ENCODE measurements at regions not wholly inside any gene's neighbourhood (a gene's known extent, or its start where the extent isn't known, plus 50 kb on each side); places are given as distances from the start of the nearest gene placed in this dataset.
"Not testable (repeated sequence)": the region's sequence is repeated elsewhere in the genome, so short reads cannot be mapped to it uniquely, and the experiment has no call there.

DNA sequence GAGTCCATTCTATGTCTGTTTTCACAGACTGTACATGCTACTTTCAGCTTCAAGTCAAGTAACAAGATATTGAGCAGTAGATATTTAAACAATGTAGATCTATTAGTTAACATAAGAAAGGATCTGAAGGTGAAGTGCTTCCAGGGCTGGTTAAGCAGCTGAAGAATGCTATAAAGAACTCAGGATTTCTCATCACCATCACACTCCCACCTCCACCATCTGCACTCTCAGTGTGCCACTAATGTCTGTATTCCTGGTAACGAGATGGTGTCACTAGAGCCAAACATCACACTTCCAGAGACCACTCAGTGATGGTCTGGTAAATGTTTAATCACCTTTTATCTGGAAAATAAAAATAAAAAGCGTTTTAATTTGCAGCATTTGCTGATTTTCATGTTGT is 224.0 kb upstream of the FERD3L start:
- DNase-seq: no peak

DNA sequence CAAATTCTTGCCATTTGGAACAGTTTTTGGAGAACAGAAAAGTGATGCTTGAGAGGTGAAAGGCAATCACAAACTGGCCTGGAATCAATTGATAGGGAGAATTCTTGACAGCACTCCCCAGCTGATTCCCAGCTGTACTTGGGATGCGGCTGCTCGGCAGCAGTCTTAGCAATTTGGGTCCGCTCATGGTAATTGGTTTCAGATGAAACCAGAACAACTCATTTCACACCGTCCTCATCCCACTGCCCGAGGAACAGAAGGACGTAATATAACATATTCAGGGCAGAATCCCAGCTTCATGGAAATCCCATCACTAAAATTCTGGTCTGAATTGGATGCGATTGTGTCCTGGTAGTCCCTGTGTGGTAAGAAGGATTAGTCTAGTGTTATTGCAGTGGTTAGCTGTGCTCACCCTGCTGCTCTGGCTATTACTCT is 223.3 kb upstream of the FERD3L start:
- DNase-seq: no peak

DNA sequence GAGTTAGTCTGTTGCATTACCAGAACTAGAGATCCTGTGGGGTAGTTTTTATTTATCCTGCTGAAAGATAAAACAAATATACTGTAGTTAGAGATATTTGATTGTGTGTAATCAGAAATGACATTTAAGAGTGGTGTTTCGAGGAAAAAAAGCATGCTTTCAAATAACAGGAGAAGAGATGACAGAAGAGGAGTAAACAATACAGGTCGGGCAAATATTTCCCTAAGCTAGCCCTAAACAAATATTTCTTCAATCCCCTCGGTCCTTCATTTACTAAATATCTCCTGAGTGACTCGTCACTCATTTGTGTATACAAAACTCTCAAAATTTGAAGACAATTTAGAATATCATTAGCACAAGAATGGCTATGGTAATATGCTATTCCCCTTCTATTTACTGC is 219.7 kb upstream of the FERD3L start:
- no peak for DNase-seq

DNA sequence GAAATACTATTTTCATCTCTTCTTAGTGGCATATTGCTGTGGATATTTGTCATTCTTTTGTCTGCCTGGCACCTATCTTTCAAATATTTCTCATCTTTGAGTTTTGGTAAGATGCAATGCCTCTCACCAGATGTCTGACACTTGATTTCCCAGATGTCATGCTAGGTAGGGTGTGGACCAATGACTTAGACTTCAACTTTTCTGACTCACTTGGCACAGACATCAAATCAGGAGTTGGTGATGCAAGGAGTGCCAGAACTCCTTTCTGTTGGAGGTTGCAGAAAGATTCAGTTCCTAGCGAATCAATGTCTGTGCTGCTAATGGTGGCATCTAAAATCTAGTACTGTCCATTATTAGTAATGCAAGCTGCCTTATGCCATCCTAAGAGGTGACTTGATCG is 216.9 kb upstream of the FERD3L start:
- no peak for DNase-seq

DNA sequence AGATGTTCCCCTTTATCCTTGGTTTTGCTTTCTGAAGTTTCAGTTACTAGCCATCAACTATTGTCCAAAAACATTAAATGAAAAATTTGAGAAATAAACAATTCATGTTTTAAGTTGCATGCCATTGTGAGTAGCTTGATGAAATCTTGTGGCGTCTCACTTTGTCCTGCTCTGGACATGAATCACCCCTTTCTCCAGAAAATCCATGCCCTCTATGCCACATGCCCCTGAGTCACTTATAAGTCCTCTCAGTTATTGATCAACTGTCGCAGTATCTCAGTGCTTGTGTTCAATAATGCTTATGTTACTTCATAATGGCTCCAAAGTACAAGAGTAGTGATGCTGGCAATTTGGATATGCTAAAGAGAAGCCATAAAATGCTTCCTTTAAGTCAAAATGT is 208.0 kb upstream of the FERD3L start:
- no peak for DNase-seq

DNA sequence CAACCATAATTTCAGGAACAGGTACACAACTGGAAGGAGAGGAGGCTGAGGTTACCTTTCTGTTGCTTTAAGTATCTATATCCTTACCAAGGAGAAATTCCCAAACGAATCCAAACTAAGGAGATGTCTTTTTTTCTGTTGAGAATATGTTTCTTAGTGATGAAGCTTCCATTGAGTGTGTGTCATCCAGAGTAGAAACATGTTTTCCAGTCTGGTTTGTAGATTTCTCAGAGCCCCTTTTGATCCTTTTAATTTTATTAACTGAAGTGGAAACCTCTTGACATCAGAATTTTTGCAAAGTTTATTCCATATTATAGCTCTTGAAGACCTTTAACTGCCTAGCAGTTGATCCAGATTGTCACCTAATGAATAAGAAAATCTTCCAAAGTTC is 207.1 kb upstream of the FERD3L start:
- DNase-seq: no peak

DNA sequence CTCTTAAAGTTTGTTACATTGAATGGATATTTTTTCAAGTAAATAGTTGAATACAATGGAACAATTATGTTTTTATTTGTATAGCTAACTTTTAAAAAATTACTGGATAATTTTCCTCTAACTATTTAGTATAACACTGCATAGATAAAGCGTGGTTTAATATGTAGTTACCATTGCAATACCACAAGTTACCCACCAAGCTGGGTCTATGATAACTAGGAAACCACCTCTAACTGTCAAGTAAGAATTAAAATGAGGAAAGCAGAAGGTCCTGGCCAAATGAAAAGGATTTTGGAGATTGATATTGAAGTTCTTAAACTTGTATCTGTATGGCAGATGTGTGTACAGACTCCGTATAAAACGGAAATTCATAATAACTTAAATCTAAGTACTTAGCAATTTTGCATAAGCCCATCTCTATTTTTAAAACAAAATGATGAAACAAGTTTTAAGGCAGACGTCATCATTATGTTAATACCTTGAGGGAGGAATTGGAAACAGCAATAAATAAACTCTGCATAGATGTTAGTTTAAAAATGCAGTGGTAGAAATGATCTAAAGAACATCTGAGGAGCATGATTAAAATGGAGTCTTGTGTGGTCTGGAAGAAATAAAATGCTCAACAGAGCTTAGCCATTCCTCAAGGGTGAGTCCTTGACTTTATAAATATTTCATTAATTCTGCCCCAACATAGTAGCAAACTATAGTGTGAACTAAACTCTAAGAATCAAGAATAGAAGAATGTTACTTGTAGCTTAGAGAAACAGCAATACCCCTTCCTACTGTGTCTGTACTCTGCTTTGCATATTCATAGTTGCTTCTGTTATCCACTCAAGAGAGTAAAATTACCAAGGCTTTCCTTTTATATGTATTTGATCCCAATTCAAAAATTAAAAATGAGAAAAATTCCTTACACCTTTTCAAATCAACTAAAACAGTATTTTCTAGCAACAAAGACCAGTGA is 206.4 kb upstream of the FERD3L start:
- DNase-seq: peak; percentile 45

DNA sequence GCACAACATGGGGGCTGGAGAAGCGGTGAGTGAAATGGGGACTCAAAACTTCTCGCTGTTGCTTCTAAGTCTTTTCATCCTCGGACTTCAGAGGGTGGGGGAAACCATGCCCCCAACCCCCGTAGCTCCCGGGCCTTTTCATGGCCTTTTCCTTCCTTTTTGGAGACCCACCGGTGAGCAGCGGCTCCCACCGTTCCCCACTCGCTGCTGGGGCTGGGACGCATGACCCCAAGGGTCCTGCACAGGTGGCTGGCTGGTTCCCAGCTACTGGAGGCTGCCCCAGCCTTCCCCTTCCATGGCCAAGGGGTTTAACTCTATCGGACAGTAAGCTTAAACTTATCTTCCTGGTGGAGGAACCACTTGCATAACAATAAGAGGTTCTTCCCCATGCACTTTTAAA is 194.3 kb upstream of the FERD3L start:
- no peak for DNase-seq

DNA sequence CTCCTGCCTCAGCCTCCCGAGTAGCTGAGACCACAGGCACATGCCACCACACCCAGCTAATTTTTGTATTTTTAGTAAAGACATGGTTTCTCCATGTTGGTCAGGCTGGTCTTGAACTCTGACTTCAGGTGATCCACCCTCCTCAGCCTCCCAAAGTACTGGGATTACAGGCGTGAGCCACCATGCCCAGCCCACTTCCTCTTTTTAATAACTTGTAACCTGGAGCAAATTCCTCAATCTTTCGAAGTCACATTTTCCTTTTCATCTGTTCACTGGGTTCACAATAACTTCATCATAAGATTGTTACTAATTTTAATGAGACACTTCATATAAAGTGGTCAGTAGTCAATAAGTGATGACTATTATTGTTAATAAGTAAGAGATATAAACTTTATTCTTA is 193.3 kb upstream of the FERD3L start:
- not testable (repeated sequence) for DNase-seq

DNA sequence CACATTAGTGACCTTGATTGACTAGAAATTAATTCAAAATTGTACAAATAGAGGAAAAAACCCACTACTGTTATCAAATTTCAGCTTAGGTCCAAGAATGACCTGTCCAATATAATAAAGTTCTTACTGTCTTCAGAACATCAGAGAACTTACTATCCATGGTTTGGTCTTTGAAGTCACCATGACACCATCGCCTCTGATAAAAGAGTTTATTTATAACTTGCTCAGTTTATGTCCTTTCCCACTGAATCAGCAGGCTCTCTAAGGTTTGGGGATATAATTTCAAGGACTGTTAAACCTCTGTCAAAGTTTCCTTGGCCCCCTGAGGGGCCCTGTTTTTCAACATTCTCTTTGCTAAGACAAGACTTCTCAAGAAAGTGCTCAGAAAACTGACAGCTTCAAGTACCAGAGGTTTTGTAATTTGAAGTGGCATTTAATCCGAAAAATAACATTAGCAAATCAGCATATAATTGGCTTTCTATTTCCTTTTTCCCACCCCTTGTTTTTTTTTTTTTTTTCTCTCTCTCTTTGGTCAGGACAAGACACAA is 191.7 kb upstream of the FERD3L start:
- no peak for DNase-seq

DNA sequence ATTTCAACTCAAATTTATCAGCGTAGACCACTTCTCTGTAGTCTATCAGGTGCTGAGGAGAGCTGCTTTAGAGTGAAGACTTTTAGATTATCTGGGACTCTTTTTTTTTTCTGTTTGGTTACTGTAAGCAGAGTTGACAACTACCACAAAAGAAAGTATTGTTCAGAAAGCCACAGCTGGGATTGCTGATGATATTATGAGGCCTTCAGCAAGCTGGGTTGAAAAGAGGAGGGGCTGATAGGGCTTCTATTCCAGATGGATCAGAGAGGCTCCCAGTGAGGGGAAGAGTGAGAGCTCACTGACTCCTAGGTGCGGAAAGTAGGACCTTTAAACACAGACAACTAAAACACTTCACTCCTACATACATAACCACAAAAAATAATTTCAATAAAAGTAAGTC is 188.5 kb upstream of the FERD3L start:
- DNase-seq: no peak

DNA sequence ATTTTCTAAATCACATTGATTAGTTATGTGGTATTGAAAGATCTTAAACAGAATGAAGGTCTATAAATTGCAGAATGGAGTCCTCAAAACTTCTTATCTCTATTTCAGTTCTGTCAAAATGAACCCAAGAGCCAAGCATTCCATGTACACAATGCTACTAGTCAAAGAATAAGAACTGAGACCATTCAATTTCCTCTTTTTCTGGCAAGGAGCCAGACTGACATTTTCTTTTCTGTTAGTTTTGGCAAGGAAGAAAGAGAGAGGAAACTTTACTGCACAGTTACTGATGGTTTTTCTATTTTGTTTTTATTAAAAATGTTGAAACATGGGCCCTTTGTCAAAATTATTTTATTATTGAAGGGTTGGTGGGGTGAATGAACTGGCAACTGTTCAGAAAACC is 181.8 kb upstream of the FERD3L start:
- no peak for DNase-seq

DNA sequence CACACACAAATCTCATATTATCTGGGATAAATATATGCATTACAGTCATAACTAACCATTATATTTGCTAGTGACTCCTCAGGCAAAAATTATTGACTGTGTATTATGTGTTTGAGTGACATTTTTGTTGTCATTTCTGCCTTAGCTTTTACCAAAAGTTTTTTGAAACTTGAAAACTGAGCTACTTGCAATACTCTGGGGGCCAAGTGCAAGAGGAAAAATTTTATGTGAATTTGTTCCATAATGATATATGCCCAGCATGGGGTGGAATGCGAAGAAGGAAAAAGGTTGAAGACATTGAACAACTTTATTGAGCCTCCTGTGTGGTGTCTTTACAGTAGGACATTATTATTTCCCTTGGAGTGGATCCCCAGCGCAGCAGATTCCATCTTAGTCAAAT is 176.8 kb upstream of the FERD3L start:
- no peak for DNase-seq

DNA sequence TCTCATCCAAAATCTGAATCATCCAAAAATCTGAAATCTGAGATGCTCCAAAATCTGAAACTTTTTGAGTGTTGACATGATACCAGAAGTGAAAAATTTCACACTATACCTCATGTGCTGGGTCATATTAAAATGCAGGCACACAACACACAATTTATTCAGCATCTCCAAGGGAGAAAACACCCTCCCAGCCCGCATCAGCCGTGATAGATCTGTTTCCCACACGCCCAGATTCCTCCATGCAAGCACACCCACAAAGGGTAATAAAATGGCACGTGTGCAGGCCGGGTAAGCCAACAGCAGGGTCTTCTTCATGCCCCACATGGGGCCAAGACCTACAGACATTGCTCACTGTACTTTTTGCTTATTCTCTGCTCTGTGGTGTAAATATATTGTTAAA is 173.1 kb upstream of the FERD3L start:
- no peak for DNase-seq

DNA sequence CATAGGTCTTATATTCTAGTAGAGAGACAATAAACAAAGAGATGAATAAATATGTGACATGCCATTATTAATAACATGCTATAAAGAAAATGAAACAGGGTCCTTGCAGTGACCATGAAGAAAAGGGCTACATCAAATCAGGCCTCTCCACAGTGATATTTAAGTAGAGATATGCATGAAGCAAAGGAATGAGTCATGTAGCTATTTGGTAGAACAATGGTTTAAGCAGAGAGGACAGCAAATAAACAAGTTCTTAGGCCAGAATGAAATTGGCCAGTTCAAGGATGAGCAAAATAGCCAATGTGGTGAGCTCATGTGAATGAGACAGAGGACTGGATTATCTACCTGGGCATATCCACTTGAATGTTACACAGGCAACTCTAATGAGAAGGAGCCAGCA is 172.2 kb upstream of the FERD3L start:
- DNase-seq: no peak

DNA sequence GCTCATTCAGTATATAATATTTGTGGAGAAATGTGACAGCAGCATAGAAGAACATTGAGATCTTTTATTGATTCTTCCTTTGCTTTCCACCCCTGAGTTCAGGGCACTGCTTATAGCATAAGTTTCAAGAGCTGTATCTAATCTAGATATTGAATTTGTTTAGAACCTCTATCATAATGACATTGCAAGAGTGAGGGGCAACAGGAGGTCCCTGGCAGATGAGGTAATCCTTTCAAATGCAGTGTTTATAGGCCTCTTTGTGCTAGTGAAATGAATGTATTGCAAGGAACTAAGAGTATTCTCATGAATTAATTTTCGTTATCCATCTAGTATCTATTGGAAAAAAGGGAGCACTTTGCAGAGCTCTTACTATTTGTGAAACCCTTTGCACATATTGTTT is 167.2 kb upstream of the FERD3L start:
- no peak for DNase-seq

DNA sequence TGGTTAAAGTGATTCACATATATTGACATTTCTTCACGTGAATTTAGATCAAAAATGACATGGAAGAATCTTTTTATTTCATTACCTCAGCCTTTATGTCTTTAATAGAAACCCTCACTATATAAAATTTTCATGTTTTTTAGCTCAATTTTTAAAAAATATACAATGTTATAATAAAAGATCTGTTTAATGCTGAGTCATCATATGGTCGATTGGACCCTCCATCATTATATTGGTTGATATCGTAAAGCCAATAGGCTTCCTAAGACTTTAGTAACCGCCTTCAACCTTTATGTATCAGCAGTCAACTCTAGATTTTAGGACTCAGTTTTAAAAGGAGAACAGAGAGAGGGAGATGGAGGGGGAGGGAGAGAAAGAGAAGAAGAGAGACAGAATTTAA is 162.3 kb upstream of the FERD3L start:
- no peak for DNase-seq

DNA sequence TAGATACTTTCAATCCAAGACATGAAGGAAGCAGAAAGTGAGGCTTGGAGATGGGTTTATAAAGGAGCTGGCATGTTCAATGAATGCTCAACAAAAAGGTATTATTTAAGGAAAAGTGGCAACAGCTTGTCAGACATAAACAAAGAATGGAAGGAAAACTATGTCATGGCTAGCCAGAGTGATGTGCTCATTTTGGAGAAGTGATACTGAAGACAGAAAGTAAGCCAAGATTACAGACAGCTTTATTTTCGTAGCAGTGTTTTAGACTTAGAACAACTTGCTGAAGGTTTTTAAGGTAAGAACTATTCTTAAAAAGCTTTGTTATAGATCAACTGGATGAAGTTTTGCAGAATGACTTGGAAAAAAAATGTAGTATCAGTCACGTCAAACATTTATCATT is 160.5 kb upstream of the FERD3L start:
- no peak for DNase-seq

DNA sequence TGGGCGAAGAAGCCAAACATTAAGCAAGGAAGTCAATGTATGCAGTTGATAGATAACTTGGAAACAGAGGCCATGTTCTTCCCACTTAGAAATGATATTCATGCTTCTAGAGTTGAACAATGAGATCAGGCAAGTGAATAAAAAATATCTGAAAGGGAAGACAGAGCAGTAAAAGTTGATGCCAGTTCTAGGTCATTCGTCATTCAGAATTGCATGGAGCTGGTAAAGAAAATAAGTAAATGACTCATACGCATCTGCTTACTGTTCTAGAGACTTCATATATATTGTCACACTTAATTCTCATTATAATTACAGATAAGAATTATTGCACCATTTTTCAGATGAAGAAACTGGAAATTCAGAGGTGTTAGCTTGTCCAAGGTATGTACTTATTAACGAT is 158.9 kb upstream of the FERD3L start:
- DNase-seq: no peak

DNA sequence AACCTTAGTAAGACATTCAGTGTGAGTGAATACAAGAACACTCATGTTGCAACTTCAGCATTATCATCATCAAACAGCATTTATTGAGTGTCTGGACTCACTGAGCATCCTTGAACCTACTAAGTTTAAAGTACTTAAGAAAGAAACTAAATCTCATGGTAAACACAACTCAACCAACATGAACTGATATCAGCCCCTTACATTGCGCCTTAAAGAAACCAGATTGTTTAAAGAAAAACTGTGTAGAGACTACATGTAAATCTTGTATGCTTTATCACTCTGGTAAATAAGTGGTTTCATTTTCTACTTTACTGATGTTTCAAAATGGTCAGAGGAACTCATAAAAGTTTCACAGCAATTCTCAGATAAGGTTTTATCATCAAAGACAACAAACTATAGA is 157.5 kb upstream of the FERD3L start:
- no peak for DNase-seq

DNA sequence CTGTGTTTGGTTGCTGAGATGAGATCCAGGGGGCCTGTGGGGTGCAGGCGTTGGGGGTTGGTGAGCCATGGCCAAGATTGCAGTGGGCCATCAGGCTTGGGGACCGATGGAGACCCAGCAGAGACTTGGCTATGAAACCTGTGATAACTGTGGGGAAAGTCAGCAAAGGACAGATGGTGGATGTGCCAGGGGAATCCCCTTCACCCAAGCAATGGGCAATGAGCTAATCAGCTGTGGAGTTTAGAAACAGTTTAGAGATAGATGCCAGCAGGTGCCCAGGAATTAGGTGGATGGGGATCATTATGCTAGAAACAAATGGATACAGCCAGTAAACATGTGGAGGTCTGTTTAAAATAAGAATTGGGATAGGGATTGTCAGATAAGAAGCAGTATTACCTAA is 151.4 kb upstream of the FERD3L start:
- DNase-seq: no peak

DNA sequence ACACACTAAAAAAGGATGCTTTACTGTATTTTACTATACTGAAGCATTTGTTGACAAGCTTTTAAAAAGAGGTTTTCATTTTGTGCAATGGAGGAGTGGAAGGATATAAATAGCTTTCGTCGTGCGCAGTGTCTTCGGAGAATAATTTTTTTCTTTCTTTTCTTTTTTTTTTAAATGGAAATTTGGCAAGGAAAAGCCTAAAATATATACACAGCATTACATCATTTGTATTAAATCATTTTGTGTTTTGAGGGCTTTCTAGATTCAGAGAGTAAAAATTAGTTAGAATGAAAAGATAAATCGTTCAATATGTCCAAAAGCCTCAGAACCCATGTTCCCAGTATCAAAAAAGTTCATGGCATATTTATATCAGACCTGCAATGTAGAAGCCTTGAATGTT is 150.2 kb upstream of the FERD3L start:
- no peak for DNase-seq

DNA sequence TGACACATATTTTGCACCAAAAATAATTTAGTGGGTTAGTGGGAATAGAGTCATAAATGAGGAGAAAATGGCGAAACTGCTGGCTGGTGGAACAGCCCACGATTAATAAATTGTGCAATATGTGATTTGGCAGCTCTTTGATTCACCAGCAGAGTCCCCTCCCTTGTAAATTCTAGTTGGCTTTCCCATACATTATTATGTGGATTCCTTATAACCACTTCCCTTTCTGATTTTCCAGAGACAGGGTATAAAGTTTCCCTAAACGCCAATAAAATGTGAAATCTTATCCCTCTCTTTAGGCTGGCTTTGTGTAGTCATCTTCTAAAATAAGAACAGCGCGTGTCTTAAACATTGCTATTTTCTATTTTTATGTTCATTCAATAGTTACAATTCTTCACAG is 149.4 kb upstream of the FERD3L start:
- no peak for DNase-seq

DNA sequence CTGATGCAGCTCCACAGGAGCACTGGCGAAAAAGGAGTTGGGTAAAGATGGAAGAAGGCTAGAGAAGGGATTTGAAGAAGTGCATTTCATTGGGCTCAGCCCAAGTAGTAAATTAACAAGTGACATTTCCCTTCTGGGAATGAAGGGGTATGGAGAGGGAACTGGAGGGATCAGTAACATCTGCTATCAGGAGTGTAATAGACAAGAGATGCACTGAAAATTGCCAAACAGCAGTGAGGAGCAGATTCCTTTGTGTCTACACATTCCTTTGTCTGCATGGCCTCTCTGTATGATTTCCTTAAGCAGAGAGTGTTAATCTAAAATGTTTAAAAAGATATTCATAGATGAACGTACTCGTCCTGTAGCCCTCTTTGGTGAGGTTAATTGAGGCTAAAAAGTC is 148.2 kb upstream of the FERD3L start:
- DNase-seq: no peak

DNA sequence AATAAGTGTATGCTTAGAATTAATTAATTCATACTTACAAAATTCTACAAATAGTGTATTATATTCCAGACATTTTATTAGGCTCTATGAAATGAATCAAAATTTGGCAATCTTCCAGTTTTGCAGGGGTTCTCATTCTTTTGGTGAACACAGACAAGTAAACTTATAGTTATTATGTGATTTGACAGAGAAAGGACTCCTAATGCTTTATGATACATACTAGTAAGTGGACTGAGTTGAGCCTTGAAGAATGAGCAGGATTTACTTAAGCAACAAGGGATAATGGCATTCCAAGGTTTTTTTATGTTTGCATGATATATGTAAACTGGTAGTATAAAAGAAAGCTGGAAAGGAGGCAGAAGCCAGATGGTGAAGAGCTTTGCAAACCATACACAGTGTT is 145.7 kb upstream of the FERD3L start:
- DNase-seq: no peak

Data from hematopoietic multipotent progenitor cell treated with erythropoietin and hydrocortisone succinate and interleukin-3 and kit ligand, for 6 days (in vitro differentiated cells).